ENCODE measurements at regions not wholly inside any gene's neighbourhood (a gene's known extent, or its start where the extent isn't known, plus 50 kb on each side); places are given as distances from the start of the nearest gene placed in this dataset.
"Not testable (repeated sequence)": the region's sequence is repeated elsewhere in the genome, so short reads cannot be mapped to it uniquely, and the experiment has no call there.

DNA sequence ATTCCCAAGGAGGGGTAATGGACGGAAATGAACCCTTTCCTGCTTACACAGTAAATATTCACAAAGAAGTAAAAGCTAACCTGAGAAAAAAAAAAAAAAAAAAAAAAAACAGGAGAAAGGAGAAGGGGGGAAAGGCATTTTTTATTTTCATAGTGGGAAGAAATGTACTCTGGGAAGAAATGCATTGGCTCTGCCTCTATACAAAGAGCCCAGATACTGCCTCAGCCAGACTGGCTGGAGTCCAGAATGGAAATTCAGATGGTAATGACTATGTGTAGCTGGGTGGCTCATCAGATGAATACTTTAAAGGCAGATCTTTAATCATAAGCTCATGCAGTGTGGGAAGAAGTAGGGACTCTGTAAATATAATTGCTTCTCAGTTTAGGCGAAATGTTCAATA lies 124.9 kb upstream of the ZNF608 start:
- no peak for DNase-seq (ENCODE audit: low read depth)

DNA sequence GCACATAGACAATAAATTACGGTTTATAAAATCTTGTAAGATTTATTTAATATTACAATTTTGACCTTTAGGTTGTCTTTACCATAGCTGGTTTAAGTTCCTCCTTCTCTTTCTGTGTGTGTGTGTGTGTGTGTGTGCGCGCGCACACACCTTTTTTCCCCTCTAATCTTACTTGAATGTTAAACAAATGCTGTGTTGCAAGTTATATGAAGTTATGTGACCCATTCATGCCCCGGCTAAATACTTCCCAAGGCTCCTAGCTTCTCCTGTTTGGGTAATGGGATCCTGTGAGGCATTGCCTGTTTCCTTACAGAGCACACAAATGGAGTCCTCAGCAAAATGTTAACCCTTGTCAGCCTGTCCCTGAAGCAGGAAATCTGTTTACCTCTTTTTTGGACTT lies 125.6 kb upstream of the ZNF608 start:
- DNase-seq (ENCODE audit: low read depth) = no peak

DNA sequence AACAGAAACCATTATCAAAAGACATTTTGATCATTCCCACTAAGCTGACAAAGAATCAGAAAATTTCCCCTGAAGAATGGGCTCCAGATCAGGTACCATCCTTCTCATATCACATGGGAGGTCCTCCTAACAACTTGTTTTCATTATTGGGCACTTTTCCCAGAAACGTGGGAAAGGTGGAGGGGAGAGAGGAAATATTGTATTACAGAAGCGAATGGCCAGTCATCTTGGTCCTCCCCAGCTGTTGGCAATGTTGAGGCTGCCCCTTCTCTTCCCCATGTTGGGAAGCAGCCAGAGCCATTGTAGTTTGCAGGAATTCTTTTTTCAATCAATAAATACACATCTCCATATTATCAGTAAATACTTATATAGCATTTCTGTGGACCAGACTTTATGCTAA lies 126.2 kb upstream of the ZNF608 start:
- DNase-seq (ENCODE audit: low read depth) = no peak

DNA sequence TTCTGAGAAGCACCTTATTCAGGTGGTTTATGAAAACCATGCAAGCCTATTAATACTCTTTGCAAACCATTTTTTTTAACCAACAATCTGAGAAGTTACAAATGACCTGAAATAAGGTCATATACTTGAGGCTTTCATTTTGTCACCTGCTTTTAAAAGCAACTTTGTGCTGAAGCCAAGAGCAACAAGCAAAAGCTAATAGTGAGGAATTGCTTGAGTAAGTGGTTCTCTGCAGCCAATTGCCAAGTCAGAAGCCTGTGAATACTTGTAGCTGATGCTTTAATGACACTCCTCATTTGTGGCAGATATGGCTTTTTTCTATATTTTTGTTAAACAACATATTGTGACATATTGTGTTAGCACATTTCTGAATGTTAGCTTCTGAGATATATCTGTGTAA lies 126.7 kb upstream of the ZNF608 start:
- no peak for DNase-seq (ENCODE audit: low read depth)

DNA sequence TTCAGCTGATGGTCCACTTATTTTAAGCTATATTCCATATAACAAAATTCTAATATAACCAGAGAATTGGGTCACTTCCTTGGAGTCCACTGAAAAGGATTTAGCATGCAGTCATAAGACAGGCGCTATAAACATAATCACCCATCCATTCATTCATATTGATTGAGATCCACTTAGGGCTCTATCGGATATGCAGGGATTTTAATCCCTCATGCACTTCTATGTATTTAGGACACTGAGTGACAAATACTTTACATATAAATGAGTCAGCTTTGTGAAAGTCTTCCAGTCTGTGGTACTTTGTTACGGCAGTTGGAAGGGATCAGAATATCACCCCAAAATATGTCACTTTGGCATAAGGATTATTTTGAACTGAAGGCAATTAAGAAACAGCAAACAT lies 127.3 kb upstream of the ZNF608 start:
- DNase-seq (ENCODE audit: low read depth) = no peak

DNA sequence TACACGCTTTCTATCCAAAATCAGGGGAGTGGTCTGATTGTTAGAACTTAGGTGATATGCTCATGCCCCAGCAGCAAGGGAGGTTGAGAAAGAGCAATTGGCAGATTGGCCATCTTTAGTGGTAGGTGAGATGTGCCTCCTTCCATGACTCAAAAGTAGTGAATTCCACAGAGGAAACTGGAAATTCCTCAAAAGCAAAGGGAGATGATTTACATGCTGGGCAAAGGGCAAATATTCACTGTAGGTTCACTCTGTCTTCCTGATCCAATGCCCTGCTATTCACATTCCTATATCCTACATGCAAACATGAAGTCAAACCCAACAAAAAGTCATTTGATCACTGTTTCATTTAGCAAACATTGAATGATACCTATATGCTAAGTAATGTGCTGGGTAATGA lies 130.1 kb upstream of the ZNF608 start:
- no peak for DNase-seq (ENCODE audit: low read depth)

DNA sequence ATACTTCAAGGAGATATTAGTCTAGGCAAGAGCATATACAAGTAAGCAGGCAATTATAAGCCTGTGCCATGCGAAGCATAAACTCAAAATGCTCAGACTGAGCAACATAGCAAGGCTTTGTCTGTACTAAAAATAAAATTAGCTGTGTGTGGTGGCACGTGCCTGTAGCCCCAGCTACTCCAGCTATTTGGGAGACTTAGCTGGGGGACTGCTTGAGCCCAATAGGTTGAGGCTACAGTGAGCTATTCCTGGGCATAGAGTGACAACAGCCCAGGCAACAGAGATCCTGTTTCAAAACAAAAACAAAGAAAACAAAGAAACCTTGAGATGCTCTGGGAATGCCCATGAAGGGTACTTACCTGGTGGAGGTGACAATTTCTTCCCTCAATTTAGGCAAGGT lies 130.5 kb upstream of the ZNF608 start:
- DNase-seq (ENCODE audit: low read depth) = no peak

DNA sequence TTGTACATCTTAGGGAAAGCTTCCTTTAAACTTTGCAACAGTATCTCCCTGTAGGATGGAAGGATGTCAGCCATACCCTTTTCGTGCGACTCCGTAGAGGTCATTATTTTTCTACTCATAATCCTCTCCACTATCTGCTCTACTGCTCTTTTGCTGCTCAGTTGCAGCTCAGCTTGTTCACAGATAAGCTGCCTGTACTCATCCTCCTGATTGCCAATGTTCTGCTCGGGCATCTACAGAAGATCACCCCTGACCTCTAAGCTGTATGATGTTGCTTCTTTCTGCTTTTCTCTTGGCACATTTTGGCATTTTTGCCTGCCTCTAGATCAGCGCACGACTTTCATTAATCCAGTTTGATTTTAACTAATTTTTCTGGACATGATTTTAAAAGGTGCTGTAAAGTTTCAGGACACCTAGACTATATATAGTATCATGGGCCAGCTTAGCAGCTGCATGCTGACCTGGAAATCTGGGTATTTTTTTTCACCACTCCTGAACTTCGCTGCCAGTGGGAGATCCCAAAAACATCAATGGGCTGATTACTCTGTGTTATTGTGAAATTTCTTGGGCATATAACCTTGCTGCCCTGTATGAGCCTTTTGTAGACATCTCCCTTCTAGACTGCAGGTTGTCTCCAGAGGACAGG lies 131.2 kb upstream of the ZNF608 start:
- DNase-seq (ENCODE audit: low read depth) = no peak

DNA sequence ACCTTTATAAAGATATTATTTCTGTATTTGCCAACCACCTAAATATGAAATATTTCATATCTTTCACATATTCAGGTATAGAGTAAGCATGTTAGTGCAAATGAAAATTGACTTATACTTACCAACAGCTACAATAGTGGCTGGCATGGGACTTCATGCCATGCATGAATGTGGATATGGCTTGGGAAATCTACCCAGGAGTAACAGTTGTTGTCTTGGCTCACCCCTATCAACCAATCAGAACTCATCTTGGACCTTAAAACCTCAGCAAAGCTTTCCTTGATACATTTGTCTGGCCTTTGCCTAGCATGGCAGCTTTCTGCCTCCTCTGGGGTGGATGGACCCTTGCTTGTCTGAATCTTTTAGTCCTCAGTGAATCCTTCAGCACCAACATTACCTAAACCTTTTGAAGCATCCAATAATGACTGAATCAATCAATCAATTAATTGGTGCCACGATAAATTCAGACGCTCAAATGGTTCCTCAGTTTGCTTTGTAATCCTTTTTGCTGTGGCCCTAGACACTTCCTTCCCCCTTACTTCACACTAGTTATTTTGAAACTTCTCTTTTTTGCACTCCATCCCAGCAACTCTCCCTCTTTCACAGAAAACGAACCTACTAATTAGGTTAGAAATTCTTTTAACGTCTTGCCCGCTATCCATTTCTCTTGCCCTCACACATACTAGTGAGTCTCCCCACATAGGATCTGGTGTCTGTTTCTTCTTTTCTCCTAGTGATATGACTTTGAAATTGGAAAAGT lies 132.3 kb upstream of the ZNF608 start:
- DNase-seq (ENCODE audit: low read depth) = no peak

DNA sequence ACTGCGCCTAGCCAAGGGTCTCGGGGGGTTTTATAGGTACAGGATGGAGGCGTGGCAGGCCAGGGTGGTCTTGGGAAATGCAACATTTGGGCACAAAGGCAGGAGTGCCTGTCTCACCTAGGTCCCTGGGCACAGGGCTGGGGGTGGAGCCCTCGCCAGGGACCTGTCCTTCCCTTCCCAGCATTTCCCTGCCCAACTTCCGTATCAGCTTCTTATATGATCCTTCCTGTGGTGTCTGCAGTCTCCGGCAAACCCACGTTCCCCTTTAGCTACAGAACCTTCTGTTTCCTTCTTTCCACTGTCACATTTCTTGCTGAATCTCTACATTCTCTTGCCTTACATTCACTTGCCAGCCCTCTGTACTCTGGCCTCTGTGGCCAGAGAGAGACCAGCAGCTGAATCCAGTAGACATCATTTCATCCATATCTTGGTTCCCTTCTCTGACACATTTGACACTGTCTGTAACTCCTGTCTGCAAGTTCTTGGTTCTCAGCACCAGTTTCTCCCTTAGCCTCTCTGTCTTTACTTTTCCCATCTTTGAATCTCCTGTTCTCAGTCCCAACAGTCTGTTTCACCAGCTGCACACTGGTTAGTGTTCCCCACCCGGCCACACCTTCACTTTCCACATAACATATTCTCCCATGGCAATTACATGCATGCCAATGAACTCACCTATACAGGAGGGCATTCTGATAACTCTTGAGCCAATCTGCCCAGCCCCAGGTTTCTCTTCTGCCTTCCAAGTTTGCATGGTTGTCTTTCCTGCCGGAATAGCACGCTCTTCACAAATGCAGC lies 134.7 kb upstream of the ZNF608 start:
- DNase-seq (ENCODE audit: low read depth) = no peak

DNA sequence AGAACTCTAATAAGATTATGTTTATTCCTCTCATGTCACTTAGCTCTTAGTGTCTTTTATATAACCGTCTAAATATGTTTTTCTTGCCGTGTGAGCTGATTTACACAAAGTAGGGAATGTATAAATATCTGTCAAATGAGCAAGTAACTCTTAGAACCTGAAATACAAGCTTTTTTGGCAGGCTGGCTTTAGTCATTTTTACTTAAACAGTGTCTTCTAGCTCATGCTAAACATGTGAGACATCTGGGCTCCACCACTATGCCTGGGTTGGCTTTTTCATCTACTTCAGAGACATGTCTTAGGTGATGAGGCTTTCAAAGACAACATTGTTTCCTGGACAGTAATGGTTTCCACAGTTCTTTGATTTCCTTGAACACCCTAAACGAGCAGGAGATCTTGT lies 137.2 kb upstream of the ZNF608 start:
- DNase-seq (ENCODE audit: low read depth) = no peak

DNA sequence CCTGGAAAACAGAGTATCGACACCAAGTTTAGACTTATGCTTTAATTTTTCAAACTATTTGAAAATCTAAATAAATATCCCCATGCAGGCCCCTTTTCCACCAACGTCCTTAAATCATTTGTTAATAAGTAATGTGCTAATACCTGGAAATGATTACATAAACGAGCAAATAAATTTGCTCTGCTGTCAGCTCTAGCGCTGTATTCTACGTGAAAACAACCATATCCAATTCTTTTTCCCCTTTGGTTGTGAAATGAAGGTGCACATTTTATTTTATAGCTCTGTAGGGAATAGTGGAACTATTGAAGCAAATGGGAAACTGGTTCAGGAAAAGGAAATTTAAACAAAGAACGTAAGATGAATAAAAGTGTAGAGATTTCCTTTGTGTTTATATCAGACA lies 137.7 kb upstream of the ZNF608 start:
- DNase-seq (ENCODE audit: low read depth) = no peak

DNA sequence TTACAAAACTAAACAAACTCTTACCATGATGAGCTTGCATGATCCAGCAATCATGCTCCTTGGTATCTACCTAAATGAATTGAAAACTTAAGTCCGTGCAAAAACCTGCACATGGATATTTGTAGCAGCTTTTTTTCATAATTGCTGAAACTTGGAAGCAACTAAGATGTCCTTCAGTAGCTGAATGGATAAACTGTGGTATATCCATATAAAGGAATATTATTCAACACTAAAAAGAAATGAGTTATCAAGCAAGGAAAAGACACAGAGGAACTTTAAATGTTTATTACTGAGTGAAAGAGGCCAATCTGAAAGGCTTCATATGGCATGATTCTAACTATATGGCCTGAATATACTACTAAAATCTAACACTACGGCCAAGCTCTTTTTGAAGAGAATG lies 139.1 kb upstream of the ZNF608 start:
- DNase-seq (ENCODE audit: low read depth) = no peak

DNA sequence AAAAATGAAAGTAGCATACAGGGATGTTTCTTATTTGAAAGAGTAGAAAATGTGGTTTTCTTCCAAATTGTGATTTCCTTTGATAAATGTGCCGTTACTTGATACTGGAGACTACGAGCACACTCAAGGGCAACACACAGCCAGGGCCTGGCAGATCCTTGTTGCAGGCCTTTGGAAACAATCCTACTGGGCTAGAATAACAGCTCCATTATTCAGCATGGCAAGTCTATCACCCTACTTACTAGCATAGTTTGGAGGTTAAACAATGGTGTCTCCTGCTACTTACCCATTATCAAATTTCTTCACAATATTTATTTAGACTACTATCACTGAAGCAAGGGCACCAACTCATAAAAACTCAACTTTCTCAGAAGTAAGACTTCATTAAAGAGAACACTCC lies 140.8 kb upstream of the ZNF608 start:
- DNase-seq (ENCODE audit: low read depth) = no peak

DNA sequence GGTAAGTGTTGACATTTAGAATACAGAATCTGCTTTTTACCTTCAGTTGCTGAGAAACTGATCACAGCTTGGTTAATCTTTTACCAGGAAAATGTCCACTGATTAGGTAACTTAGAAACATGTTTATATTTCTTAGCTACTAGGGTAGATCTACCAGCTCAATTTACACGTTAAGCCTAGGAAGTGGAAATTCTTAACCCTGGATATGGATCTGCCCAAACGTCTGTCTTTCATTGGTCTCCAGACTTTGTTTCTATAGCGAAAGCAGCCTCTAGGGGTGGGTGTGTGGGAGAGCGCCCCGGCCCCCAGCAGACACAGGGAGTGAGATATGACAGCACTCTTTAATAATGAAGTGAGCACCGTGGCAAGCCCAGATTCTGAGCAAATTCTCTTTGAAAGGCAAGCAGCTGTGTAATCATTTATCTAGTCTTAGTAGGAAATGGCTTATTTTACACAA lies 141.6 kb upstream of the ZNF608 start:
- DNase-seq (ENCODE audit: low read depth) = no peak

DNA sequence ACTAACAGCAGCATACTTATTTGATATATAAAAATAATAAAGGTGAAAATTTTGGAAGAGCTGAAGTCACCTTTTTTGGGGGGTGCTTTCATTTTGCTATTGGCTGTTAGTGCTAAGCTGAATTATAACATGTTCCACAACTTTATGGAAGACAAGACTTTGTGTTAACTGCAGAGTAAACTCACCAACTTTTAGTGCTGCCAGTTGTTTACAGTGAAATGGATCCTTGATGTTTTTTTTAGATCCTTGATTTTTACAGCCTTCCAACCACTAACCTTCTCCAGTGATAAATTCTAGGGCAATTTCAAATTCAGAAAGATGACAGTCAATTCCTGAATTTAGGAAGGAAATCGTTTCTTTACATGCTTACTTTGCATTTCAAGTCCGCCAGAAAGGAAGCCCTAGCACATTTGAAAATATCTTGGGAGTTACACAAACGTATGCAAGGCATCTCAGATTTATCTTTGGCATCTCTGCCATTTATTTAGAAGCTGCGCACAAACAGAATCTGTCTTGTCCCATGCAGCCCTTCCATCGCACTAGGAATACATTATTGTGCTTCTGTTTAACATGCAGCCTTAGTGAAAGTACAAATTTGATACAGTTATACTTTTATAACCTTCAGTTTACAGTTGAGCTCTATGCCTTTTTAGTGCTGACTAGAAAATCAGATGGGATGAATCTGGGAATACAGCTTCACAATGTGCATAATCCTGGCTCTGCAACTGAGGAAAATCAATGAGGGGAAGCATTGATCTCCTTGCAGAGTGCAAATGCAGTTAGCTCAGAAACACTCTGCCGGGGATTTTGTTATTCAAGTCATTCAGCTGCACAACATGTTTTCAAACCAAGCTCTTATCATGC lies 142.4 kb upstream of the ZNF608 start:
- no peak for DNase-seq (ENCODE audit: low read depth)

DNA sequence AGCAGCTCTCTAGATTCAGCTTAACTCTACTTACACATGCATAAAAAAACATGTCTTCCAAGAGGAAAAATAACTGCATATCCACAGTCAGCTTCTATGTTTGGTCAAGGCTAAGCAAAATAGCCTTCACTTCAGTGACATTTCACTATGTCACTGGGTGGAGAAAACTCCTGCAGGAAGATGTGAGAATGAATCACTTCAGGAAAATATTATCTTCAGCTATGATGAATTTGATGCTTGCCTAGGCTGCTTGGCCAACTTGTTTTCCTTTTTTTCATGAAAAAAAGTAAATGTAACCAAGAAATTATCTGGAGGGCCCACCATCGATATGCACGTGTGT lies 143.0 kb upstream of the ZNF608 start:
- no peak for DNase-seq (ENCODE audit: low read depth)

DNA sequence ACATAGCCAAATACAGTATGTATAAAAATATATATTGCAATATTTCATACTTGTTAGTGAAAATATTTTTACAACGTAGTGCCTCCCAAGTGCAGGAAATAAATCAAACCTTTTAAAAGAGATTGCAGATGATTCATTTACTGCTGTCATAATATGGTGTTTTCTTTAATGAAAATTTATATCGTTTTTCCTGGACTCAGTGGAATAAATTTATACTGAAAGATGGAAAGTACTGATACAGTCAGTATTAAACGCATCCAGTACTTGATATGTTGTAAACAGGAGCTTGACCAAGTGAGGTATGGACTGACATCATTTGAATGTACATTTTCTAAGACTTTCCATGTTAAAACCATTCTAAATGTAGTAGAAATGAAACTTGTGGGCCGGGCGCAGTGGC lies 143.4 kb upstream of the ZNF608 start:
- no peak for DNase-seq (ENCODE audit: low read depth)

DNA sequence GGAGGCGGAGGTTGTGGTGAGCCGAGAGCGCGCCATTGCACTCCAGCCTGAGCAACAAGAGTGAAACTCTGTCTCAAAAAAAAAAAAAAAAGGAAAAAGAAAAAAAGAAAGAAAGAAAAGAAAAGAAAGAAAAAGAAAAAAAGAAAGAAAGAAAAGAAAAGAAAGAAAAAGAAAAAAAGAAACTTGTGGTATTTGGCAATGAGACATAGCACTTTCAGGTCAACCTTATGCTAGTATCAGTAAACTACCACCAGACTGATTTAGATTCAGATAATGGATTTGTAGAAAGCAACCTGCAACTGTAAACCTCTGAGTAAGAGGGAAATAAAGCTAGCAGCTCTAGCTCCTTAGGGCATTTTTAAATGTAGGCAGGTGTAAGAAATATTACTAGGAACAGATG lies 144.0 kb upstream of the ZNF608 start:
- DNase-seq (ENCODE audit: low read depth) = not testable (repeated sequence)

DNA sequence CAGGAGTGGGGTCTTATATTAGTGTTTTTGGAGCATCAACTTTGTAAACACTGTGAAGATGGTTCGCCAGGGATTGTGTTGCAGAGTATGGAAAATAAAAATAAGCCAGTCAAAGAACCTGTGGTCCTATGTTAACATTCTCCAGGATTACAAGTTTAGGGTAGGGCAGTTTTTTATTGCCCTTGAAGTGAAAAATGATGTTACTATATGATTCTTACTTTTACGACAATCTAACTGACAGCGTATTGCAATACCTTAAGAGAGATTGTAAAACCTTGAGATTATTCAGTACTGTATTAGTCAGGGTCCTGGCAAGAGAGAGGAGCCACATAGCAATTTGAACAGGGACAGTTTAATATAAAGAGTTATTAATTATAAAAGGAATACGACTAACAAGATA lies 144.7 kb upstream of the ZNF608 start:
- DNase-seq (ENCODE audit: low read depth) = no peak

DNA sequence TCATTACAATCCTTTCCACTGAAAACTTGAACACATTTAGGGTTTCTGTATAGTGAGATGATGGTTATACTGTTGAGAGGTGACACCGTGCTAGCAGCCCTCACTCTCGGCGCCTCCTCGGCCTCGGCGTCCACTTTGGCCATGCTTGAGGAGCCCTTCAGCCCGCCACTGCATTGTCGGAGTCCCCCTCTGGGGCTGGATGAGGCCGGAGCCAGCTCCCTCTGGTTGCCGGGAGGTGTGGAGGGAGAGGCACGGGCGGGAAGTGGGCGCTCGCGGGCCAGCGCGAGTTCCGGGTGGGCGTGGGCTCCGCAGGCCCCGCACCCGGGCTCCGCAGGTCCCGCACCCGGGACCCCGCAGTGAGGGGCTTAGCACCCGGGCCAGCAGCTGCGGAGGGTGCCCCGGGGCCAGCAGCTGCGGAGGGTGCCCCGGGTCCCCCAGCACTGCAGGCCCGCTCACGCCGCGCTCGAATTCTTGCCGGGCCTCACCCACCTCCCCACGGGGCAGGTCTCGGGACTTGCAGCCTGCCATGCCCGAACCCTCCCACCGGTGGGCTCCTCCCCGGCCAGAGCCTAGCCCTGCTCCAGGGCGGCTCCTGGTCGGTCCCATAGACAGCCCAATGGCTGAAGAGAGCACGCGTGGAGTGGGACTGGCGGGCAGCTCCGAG lies 145.9 kb upstream of the ZNF608 start:
- no peak for DNase-seq (ENCODE audit: low read depth)

DNA sequence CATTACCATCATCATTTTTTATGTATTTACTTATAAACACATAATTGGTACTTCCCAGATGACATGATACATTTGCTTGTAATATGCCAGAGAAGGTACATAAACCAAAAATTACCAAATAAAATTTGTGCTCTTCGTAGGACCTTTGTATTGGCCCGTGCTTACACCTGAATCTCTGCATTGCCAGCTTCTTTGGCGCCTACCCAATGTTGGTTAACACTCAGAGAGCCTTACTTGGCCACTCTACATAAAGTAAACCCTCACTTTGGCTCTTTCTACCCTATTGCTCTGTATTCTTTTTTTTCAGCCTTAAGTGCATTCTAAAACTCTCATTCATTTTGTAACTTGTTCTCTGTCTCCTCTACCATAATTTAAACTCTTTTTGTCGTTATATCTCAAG lies 148.1 kb upstream of the ZNF608 start:
- no peak for DNase-seq (ENCODE audit: low read depth)

Measured in activated T-helper 9 cell treated with anti-CD3 and anti-CD28 coated beads, Interleukin-2, amount 50 U/mL, for 16 hours (primary cell).